GM23338 (cell line): ENCODE measurements at regions not wholly inside any gene's neighbourhood (a gene's known extent, or its start where the extent isn't known, plus 50 kb on each side); places are given as distances from the start of the nearest gene placed in this dataset.

Source experiments
- ATAC-seq: fragments of 200-7000 bp; cut with Tn5 transposase; 3 replicates; pipeline ENCODE4 v1.9.1; 2020
- DNase-seq: peaks from one replicate; pipeline ENCODE4 v3.0.0-alpha.2; 2015; ENCODE audit warnings: low spot score
- H2AFZ ChIP-seq: fragments of 200-600 bp; sonication (generic); 2 replicates; pipeline ENCODE4 v1.8.0; 2016; ENCODE audit warnings: antibody characterized with exemption, mild to moderate bottlenecking, moderate library complexity
- H3F3A ChIP-seq: fragments of 200-600 bp; sonication (generic); replicated peaks from 2 replicates; pipeline ENCODE4 v1.8.0; 2017; ENCODE audit warnings: antibody characterized with exemption, mixed run types, low read depth
- H3K27ac ChIP-seq: fragments of 200-600 bp; sonication (generic); 2 replicates; pipeline ENCODE4 v1.6.1; 2016; ENCODE audit warnings: low read depth
- H3K27me3 ChIP-seq: fragments of 200-600 bp; sonication (generic); 2 replicates; pipeline ENCODE4 v1.8.0; 2016; ENCODE audit warnings: mild to moderate bottlenecking, mixed run types, moderate library complexity; ENCODE audit not compliant: insufficient read depth
- H3K36me3 ChIP-seq: fragments of 200-600 bp; sonication (generic); 2 replicates; pipeline ENCODE4 v1.8.0; 2016; ENCODE audit warnings: mild to moderate bottlenecking; ENCODE audit not compliant: insufficient read depth
- H3K4me1 ChIP-seq: fragments of 200-600 bp; sonication (generic); 2 replicates; pipeline ENCODE4 v1.8.0; 2016; ENCODE audit warnings: mild to moderate bottlenecking, moderate library complexity; ENCODE audit not compliant: insufficient read depth
- H3K4me2 ChIP-seq: fragments of 200-600 bp; sonication (generic); 2 replicates; pipeline ENCODE4 v1.7.1; 2017; ENCODE audit warnings: mixed run types
- H3K4me3 ChIP-seq: fragments of 200-600 bp; sonication (generic); 2 replicates; pipeline ENCODE4 v1.6.1; 2016; ENCODE audit warnings: mixed run types
- H3K79me2 ChIP-seq: fragments of 200-600 bp; sonication (generic); replicated peaks from 2 replicates; pipeline ENCODE4 v1.8.0; 2017; ENCODE audit warnings: mild to moderate bottlenecking; ENCODE audit not compliant: insufficient read depth
- H3K9me2 ChIP-seq: fragments of 200-600 bp; sonication (generic); 2 replicates; pipeline ENCODE4 v1.8.0; 2017; ENCODE audit not compliant: insufficient read depth
- H4K20me1 ChIP-seq: fragments of 200-600 bp; sonication (generic); replicated peaks from 2 replicates; pipeline ENCODE4 v1.8.0; 2017; ENCODE audit warnings: mild to moderate bottlenecking; ENCODE audit not compliant: insufficient read depth
- H3K27ac Mint-ChIP-seq: 2 replicates; pipeline ENCODE4 v1.8.0; 2020; ENCODE audit warnings: inconsistent platforms, mild to moderate bottlenecking, moderate library complexity, mixed read lengths
- H3K27me3 Mint-ChIP-seq: 3 replicates; pipeline ENCODE4 v1.8.0; 2022; ENCODE audit warnings: low read depth, mild to moderate bottlenecking, moderate library complexity, mixed read lengths, inconsistent platforms; ENCODE audit not compliant: insufficient read depth, poor library complexity
- H3K36me3 Mint-ChIP-seq: 3 replicates; pipeline ENCODE4 v1.8.0; 2021; ENCODE audit warnings: low read depth, mild to moderate bottlenecking, inconsistent platforms, moderate library complexity, mixed read lengths
- H3K4me1 Mint-ChIP-seq: 3 replicates; pipeline ENCODE4 v1.8.0; 2020; ENCODE audit warnings: mild to moderate bottlenecking, inconsistent platforms, mixed read lengths
- H3K4me3 Mint-ChIP-seq: 3 replicates; pipeline ENCODE4 v1.8.0; 2021; ENCODE audit warnings: moderate library complexity, mild to moderate bottlenecking, inconsistent platforms, mixed read lengths
- H3K9me3 Mint-ChIP-seq: 3 replicates; pipeline ENCODE4 v1.8.0; 2020; ENCODE audit warnings: moderate library complexity, mild to moderate bottlenecking, inconsistent platforms, mixed read lengths
- EZH2 ChIP-seq: fragments of 200-600 bp; sonication (generic); IDR thresholded peaks from one replicate; pipeline ENCODE4 v1.8.0; 2017; ENCODE audit warnings: antibody characterized with exemption, mild to moderate bottlenecking, low read depth; ENCODE audit not compliant: unreplicated experiment
- EZH2phosphoT487 ChIP-seq: fragments of 200-600 bp; sonication (generic); IDR thresholded peaks from one replicate; pipeline ENCODE4 v1.8.1; 2018; ENCODE audit warnings: antibody characterized with exemption; ENCODE audit not compliant: unreplicated experiment
- POLR2AphosphoS5 ChIP-seq: IDR thresholded peaks from 2 replicates; pipeline ENCODE4 v1.6.1; 2016; ENCODE audit warnings: antibody characterized with exemption, low read depth
- REST ChIP-seq: IDR thresholded peaks from one replicate; pipeline ENCODE4 v1.6.1; 2018; ENCODE audit warnings: antibody characterized with exemption; ENCODE audit not compliant: unreplicated experiment
- STAT1 ChIP-seq: IDR thresholded peaks from one replicate; pipeline ENCODE4 v1.6.1; 2016; ENCODE audit warnings: antibody characterized with exemption; ENCODE audit not compliant: unreplicated experiment
- TF ChIP-seq, protein P1 (sequence below): IDR thresholded peaks from 2 replicates; pipeline ENCODE4 v1.6.1; 2016; ENCODE audit warnings: antibody characterized with exemption

GRCh38 chr1:55571767-55572166, 356.6 kb upstream of the USP24 start:
- H3K9me2 ChIP-seq = peaks cover 5% of the 10 kb centered on the region; the same call in 1 of the 2 replicates
- H4K20me1 ChIP-seq = no peaks in the 10 kb centered on the region
- H2AFZ ChIP-seq = no peak overlapping the region
- DNase-seq (no peak), ATAC-seq (no peak)
- H3K27ac ChIP-seq = no peak overlapping the region
- Mint-ChIP-seq H3K4me3 (no peak overlapping the region), H3K27me3 (no peaks in the 10 kb centered on the region), H3K36me3 (peaks cover 13% of the 10 kb centered on the region), H3K27ac (no peak overlapping the region), H3K9me3 (peaks cover 26% of the 10 kb centered on the region), H3K4me1 (peaks cover 1% of the 10 kb centered on the region; the same call in 1 of the 3 replicates)
- peaks cover 2% of the 10 kb centered on the region; the same call in 1 of the 2 replicates for H3K4me1 ChIP-seq
- H3K4me3 ChIP-seq = no peak overlapping the region
- H3K36me3 ChIP-seq = no peaks in the 10 kb centered on the region
- TF ChIP-seq STAT1 (no peak), REST (no peak), EZH2 (no peak)
- TF ChIP-seq, protein P1, sequence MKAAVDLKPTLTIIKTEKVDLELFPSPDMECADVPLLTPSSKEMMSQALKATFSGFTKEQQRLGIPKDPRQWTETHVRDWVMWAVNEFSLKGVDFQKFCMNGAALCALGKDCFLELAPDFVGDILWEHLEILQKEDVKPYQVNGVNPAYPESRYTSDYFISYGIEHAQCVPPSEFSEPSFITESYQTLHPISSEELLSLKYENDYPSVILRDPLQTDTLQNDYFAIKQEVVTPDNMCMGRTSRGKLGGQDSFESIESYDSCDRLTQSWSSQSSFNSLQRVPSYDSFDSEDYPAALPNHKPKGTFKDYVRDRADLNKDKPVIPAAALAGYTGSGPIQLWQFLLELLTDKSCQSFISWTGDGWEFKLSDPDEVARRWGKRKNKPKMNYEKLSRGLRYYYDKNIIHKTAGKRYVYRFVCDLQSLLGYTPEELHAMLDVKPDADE = no peak
- H3F3A ChIP-seq = no peaks in the 10 kb centered on the region
- H3K79me2 ChIP-seq = no peaks in the 10 kb centered on the region
- no peak overlapping the region for H3K4me2 ChIP-seq
- H3K27me3 ChIP-seq = no peaks in the 10 kb centered on the region

DNA sequence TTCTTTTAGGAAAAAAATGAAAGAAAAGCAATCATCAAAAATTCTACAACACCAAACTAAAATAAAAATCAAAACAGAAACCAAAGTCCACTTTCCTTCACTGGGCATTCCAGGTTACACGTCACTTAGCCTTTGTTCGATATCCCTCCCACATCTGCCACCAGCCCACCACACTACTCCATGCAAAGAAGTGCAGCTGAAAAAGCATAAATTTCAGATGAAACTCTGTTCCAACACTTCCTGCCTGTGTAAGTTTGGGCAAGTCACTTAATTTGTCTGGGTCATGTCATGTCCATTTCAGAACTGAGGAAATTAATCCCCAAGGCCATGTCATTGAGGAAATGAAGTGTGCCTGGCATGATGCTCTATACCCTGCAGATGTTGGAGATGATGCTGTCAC, 354.3 kb upstream of the USP24 start:
- Mint-ChIP-seq H3K4me3 (no peak overlapping the region), H3K27me3 (no peaks in the 10 kb centered on the region), H3K36me3 (peaks cover 13% of the 10 kb centered on the region), H3K9me3 (peaks cover 32% of the 10 kb centered on the region), H3K4me1 (no peaks in the 10 kb centered on the region), H3K27ac (no peak overlapping the region)
- Histone ChIP-seq H3K79me2 (no peaks in the 10 kb centered on the region), H3K4me3 (no peak overlapping the region), H3K9me2 (peaks cover 5% of the 10 kb centered on the region; the same call in 1 of the 2 replicates), H2AFZ (no peak overlapping the region), H3K36me3 (no peaks in the 10 kb centered on the region), H3K4me1 (no peaks in the 10 kb centered on the region), H3K27ac (no peak overlapping the region), H3K4me2 (no peak overlapping the region), H4K20me1 (no peaks in the 10 kb centered on the region), H3K27me3 (no peaks in the 10 kb centered on the region), H3F3A (no peaks in the 10 kb centered on the region)
- no peak for TF ChIP-seq POLR2AphosphoS5
- DNase-seq (no peak), ATAC-seq (no peak)

DNA sequence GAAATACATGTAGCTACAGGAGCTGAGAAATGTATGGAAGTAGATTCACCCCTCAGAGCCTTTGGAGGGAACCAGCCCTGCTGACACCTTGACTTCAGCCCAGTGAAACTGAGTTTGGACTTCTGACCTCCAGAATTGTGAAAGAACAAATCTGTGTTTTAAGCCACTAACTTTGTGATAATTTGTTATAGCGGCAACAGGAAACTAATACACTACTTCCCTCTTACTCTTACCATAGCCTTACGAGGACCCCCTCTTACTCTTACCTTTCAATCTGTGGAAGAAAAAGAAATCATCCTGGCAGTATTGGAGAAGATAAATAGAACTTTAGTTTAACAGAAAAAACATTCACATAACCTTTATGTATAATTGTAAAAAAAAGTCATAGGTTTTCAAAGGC, 353.6 kb upstream of the USP24 start:
- Histone ChIP-seq H3K27me3 (no peaks in the 10 kb centered on the region), H4K20me1 (no peaks in the 10 kb centered on the region), H3K4me2 (no peak overlapping the region), H3K4me3 (no peak overlapping the region), H2AFZ (no peak overlapping the region), H3K36me3 (no peaks in the 10 kb centered on the region), H3K4me1 (no peaks in the 10 kb centered on the region), H3K79me2 (no peaks in the 10 kb centered on the region), H3K9me2 (peaks cover 5% of the 10 kb centered on the region; the same call in 1 of the 2 replicates), H3F3A (no peaks in the 10 kb centered on the region), H3K27ac (no peak overlapping the region)
- TF ChIP-seq EZH2phosphoT487 (no peak), EZH2 (no peak), STAT1 (no peak)
- TF ChIP-seq, protein P1 = no peak
- Mint-ChIP-seq H3K4me3 (no peak overlapping the region), H3K9me3 (peaks cover 32% of the 10 kb centered on the region), H3K4me1 (no peaks in the 10 kb centered on the region), H3K27me3 (no peaks in the 10 kb centered on the region), H3K36me3 (peaks cover 13% of the 10 kb centered on the region), H3K27ac (no peak overlapping the region)
- ATAC-seq (no peak), DNase-seq (no peak)
